ENCODE measurements at regions not wholly inside any gene's neighbourhood (a gene's known extent, or its start where the extent isn't known, plus 50 kb on each side); places are given as distances from the start of the nearest gene placed in this dataset.
"Not testable (repeated sequence)": the region's sequence is repeated elsewhere in the genome, so short reads cannot be mapped to it uniquely, and the experiment has no call there.

GRCh38 chr13:78060966-78061365 is 142.3 kb upstream of the EDNRB start:
- FAIRE-seq, result no peak

- not testable (repeated sequence) for FAIRE-seq
These were observed 138.2 kb upstream of the EDNRB start for GRCh38 chr13:78056865-78057264.

- no peak for FAIRE-seq
These were observed 135.5 kb upstream of the EDNRB start for GRCh38 chr13:78054157-78054556.

- no peak for FAIRE-seq
These were observed 128.5 kb upstream of the EDNRB start for GRCh38 chr13:78047151-78047550.

- no peak for FAIRE-seq
These were observed 127.7 kb upstream of the EDNRB start for GRCh38 chr13:78046331-78046730.

- no peak for FAIRE-seq
These were observed 127.3 kb upstream of the EDNRB start for GRCh38 chr13:78045916-78046315.

GRCh38 chr13:78041366-78041765 is 122.7 kb upstream of the EDNRB start:
- not testable (repeated sequence) for FAIRE-seq

GRCh38 chr13:78040205-78040830 is 121.7 kb upstream of the EDNRB start:
- FAIRE-seq, result no peak

- no peak for FAIRE-seq
These were observed 118.2 kb upstream of the EDNRB start for GRCh38 chr13:78036841-78037240.

GRCh38 chr13:78035500-78035899 is 116.9 kb upstream of the EDNRB start:
- FAIRE-seq, result no peak

- FAIRE-seq, result no peak
These were observed 114.9 kb upstream of the EDNRB start for GRCh38 chr13:78033509-78033908.

GRCh38 chr13:78032132-78032531 is 113.5 kb upstream of the EDNRB start:
- no peak for FAIRE-seq

GRCh38 chr13:78030341-78030896 is 111.8 kb upstream of the EDNRB start:
- no peak for FAIRE-seq

GRCh38 chr13:78029901-78030300 is 111.3 kb upstream of the EDNRB start:
- FAIRE-seq, result no peak

- FAIRE-seq, result no peak
These were observed 110.3 kb upstream of the EDNRB start for GRCh38 chr13:78028960-78029359.

GRCh38 chr13:78024996-78025395 is 106.4 kb upstream of the EDNRB start:
- FAIRE-seq, result no peak

GRCh38 chr13:78022164-78022877 is 103.7 kb upstream of the EDNRB start:
- no peak for FAIRE-seq

- FAIRE-seq, result no peak
These were observed 102.2 kb upstream of the EDNRB start for GRCh38 chr13:78020861-78021260.

GRCh38 chr13:78015782-78016181 is 97.2 kb upstream of the EDNRB start:
- FAIRE-seq, result no peak

- no peak for FAIRE-seq
These were observed 93.4 kb upstream of the EDNRB start for GRCh38 chr13:78012046-78012445.

- FAIRE-seq, result no peak
These were observed 86.2 kb upstream of the EDNRB start for GRCh38 chr13:78004821-78005220.

- FAIRE-seq, result no peak
These were observed 81.1 kb upstream of the EDNRB start for GRCh38 chr13:77999746-78000145.

- FAIRE-seq, result no peak
These were observed 75.5 kb upstream of the EDNRB start for GRCh38 chr13:77994166-77994565.

GRCh38 chr13:77991003-77991402 is 72.4 kb upstream of the EDNRB start:
- FAIRE-seq, result no peak

GRCh38 chr13:77989281-77989680 is 70.7 kb upstream of the EDNRB start:
- FAIRE-seq, result no peak
